ENCODE measurements at regions not wholly inside any gene's neighbourhood (a gene's known extent, or its start where the extent isn't known, plus 50 kb on each side); places are given as distances from the start of the nearest gene placed in this dataset.
"Not testable (repeated sequence)": the region's sequence is repeated elsewhere in the genome, so short reads cannot be mapped to it uniquely, and the experiment has no call there.

GRCh38 chr10:10722422-10722821, 295.2 kb upstream of the CELF2 start:
- no peak for DNase-seq (ENCODE audit: low read depth)

DNA sequence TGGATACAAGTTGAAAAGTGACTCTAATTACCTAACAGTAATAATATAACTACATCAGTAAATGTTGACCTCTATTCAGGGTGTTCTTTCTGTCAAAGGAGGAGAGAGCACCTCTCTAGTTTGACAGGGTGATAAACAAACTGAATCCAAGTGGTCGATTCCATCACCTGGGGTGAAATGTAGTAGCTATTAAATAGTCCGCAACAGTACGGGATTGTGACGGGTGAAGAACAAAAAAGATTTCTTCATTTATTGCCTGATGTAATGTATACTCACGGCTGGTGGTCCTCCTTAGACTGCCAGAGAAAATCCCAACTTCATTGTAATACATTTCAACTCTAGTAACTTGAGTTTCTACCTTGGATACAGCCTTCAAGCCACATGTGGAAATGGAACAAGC, 292.5 kb upstream of the CELF2 start:
- no peak for DNase-seq (ENCODE audit: low read depth)

GRCh38 chr10:10726101-10726500, 291.6 kb upstream of the CELF2 start:
- no peak for DNase-seq (ENCODE audit: low read depth)

DNA sequence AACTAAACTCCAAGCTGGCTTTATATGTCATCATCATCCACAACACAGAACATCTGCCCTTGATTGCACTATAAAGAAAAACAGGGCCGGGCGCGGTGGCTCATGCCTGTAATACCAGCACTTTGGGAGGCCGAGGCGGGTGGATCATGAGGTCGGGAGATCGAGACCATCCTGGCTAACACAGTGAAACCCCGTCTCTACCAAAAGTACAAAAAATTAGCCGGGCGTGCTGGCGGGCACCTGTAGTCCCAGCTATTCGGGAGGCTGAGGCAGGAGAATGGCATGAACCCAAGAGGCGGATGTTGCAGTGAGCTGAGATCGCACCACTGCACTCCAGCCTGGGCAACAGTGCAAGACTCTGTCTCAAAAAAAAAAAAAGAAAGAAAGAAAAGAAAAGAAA, 290.3 kb upstream of the CELF2 start:
- not testable (repeated sequence) for DNase-seq (ENCODE audit: low read depth)

DNA sequence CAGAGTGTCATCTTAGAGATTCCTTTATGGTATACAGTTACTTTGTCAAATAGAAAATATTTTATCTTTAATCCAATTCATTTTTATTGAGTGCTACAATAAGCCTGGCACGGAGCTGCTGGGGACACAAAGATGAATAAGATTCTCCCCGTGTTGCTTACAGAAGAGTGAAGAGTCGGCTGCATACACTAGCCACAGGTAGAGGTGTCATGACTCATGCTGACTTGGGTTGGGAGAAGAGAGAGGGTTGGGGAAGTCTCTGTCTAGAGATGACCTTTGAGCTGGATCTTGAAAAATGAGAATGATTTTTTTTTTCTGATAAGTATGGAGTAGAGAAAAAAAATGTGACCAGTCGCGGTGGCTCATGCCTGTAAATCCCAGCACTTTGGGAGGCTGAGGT, 289.9 kb upstream of the CELF2 start:
- no peak for DNase-seq (ENCODE audit: low read depth)

- no peak for DNase-seq (ENCODE audit: low read depth)
Observed at GRCh38 chr10:10730471-10731043, 287.1 kb upstream of the CELF2 start.

- DNase-seq (ENCODE audit: low read depth): no peak
Observed at GRCh38 chr10:10731366-10731765, 286.3 kb upstream of the CELF2 start.

DNA sequence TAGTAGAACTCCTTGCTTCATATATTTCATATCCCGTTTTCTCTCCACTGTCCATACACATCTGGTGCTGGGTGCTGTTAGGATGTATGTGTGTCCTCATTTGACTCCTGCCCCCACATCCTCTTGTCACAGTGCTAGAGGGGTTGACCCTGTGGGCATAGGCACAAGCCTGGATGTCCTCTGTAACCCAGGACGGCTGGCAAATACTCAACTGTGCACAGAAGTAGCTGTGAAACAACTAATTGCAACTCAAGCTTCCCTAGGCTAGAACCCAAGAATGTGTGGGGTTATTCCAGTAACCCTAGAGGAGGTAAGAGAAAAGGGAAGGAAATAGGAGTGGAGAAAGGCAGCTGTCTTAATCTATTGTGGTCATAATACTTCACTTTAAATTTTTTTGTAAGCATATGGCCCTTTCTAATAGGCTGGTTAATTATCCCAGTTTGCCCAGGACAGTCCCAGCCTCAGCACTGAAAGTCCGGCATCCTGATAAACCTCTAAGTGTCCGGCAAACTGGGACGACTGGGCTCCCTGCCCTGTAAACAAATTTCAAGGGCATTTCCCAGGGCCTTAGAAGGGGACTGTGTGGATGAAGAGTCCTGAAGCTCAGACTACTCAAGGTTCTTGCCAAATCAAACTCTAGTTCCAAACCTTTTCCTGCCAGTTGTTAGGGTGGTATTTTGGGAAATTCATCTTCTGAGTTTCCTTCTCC, 283.2 kb upstream of the CELF2 start:
- no peak for DNase-seq (ENCODE audit: low read depth)

DNA sequence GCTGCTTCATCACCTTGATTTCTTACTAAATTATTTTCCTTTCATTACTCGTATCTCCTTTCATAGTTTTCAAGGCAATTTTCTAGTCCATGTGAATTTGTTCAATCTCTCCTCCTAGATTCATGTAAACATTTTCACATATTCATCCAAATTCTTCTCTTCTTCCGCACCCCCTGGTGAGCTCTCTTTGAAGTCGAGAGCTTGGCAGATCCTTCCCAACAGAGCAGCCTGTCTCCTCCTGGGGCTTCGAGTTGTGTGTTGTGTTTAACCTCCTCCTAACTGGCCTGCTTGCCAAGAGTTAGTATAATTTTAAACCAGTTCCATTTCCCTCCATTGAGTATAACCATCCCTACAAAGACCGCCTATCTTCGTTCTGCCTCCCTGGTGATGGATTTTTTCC, 272.4 kb upstream of the CELF2 start:
- no peak for DNase-seq (ENCODE audit: low read depth)

DNA sequence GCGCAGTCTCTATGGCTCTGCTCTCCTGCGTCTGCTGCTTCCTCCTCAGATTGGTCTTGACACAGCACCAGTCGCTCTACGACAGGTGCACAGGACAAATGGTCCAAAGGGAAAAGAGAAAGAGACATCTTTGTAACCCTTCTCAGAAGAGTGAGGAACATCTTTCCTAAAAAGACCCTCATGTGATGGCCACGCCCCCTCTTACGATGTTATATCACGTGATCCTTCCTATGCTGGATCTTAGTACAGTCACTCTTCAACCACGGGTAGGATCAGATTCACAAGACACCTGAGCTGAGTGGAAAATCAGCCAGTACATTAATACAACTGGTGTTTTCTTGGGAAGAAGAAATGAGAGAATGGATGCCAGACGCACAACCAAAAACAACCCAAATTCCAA, 262.2 kb upstream of the CELF2 start:
- no peak for DNase-seq (ENCODE audit: low read depth)

DNA sequence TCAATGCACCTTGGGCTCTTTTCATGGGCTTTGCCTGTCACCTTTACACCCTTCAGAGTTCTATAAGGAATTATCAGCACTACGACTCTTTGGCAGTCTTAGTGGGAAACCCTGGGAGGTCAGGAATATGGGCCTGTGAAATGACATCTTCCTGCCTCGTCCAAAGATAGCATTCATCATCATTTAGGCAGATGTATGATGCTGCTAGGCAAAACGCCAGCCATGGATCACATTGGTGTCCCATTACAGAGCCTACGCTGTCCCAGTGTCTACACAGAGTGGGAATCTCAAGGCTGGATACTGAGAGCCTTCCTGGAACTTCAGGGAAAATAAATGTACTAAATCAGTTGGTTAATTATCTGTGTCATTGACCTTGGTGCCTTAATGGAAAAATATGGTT, 259.4 kb upstream of the CELF2 start:
- DNase-seq (ENCODE audit: low read depth): no peak

- DNase-seq (ENCODE audit: low read depth): not testable (repeated sequence)
Observed at GRCh38 chr10:10759806-10760205, 257.9 kb upstream of the CELF2 start.

- no peak for DNase-seq (ENCODE audit: low read depth)
Observed at GRCh38 chr10:10765017-10765416, 252.7 kb upstream of the CELF2 start.

- DNase-seq (ENCODE audit: low read depth): no peak
Observed at GRCh38 chr10:10772411-10772810, 245.3 kb upstream of the CELF2 start.

- DNase-seq (ENCODE audit: low read depth): no peak
Observed at GRCh38 chr10:10772874-10773508, 244.7 kb upstream of the CELF2 start.

DNA sequence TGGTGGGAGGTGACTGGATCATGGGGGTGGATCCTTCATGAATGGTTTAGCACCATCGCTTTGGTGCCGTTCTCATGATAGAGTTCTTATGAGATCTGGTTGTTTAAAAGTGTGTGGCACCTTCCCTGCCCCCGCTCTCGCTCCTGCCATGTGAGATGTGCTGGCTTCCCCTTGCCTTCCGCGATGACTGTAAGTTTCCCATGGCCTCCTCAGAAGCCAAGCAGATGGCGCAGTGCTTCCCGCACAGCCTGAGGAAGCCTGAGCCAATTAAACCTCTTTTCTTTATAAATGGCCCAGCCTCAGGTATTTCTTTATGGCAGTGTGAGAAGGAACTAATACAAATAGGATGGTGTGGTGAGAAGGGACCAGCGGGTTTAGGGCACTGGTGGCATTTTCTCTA, 243.3 kb upstream of the CELF2 start:
- DNase-seq (ENCODE audit: low read depth): no peak

GRCh38 chr10:10776363-10776762, 241.3 kb upstream of the CELF2 start:
- no peak for DNase-seq (ENCODE audit: low read depth)

DNA sequence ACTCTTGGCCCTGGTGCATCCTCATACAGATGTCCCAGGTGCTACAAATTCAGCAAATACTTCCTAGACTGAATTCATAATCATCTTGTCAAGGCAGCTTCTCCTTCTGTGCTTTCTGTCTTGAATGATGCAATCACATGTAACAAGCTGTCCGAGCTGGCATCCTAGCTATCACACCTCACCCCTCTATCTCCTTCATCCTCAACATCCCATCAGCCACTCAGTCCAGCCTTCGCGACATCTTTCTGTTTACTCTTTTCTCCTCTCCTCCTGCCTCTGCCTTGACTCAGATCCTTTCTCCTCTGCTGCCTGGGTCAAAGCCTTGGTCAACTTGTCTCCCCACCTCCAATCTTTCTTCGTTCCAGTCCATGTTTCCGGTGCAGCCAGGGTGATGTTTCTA, 240.4 kb upstream of the CELF2 start:
- DNase-seq (ENCODE audit: low read depth): no peak

DNA sequence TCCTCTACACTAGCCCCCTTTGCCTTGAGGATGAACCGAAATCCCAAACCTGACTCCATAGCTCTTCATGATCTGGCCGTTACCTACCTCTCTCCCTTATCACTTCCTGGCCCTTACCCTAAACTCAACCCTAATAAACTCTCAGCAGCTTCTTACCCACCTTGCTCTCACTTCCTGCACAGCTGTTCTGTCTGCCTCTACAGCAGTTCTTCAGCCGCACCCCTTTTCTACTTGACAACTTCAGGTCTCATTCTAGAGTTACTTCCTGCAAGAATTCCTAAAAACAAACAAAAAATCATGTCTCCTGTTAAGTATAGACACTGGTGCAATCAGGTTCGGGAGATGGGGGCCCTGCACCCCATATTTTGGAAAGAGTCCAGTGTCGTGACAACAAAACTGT, 239.9 kb upstream of the CELF2 start:
- no peak for DNase-seq (ENCODE audit: low read depth)

DNA sequence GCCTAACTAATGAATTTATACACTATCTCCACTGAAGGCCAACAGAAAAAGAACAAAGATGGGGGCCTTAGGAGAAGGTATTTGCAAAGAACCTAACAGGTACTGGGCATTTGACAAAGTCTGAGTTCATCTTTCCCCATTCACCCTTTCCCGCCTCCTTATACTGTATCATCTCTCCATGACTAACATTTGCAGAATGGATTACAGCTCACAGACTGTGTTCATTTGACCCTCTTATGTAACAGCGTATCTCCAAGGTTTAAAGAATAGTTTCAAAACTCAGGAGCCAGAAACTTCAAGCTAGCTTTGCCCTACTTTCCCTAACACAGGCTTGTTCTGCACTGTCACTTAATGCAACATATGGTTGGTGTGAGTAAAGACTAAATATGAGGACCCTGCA, 238.7 kb upstream of the CELF2 start:
- no peak for DNase-seq (ENCODE audit: low read depth)

GRCh38 chr10:10779511-10779910, 238.2 kb upstream of the CELF2 start:
- no peak for DNase-seq (ENCODE audit: low read depth)

- no peak for DNase-seq (ENCODE audit: low read depth)
Observed at GRCh38 chr10:10780746-10781145, 236.9 kb upstream of the CELF2 start.

- no peak for DNase-seq (ENCODE audit: low read depth)
Observed at GRCh38 chr10:10782603-10783002, 235.1 kb upstream of the CELF2 start.

DNA sequence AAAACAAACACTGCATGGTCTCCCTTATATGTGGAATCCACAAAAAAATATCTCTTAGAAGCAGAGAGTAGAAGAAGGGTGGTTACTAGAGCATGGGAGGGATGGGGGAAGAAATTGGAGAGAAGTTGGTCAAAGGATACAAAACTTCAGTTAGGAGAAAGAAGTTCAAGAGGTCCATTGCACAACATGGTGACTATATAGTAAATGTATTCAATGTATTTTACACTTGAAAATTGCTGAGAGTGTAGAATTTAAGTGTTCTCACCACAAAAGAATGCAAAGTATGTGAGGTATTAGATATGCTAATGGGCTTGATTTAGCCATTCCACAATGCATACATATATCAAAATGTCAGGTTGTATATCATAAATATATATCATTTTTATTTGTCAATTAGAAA, 232.0 kb upstream of the CELF2 start:
- no peak for DNase-seq (ENCODE audit: low read depth)

Data from activated T-helper 1 cell treated with Interleukin-2 at 50 U/mL for 16 hours (primary cell).